ENCODE measurements at regions not wholly inside any gene's neighbourhood (a gene's known extent, or its start where the extent isn't known, plus 50 kb on each side); places are given as distances from the start of the nearest gene placed in this dataset.

- no peak for DNase-seq (ENCODE audit: low read depth)
Observed at GRCh38 chr3:187954873-187955586, 198.9 kb upstream of the LPP start.

DNA sequence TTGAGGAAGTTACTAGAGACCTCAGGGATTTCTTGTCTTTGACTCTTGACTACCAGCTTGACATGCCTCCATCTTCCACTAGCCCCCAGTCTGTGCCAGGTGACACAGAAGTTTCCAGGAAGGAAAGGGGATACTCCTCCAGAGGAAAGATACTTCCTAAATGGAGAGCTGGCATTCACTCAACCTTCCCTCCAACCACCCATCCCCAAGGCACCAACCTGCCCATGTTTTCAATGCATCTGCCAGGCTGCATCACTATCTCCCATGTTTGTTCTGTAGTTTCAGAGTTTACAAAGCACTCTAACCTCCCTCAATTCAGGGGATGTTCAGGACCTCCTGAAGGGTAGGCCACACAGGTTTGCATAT, 198.4 kb upstream of the LPP start:
- no peak for DNase-seq (ENCODE audit: low read depth)

GRCh38 chr3:187957165-187957581, 196.8 kb upstream of the LPP start:
- no peak for DNase-seq (ENCODE audit: low read depth)

DNA sequence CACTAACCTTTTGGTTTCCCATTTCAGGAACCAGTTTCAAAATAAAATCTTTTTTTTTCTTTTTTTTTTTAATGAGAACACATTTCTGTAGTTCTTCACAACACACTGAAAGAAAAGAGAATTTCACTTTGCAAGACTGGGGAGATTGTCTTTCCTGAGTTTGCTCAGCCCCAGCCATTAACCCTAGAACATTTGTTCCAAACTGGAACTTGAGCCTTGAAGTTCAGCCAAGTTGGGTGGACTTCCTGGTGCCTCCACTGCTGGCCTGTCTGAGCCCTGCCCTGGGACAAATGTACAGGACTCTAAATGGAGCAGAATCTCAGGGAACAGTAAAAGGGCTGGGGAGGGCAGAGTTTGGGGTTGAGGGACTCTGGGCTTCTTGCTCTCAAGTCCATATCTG, 196.4 kb upstream of the LPP start:
- DNase-seq (ENCODE audit: low read depth): no peak

GRCh38 chr3:187958432-187959003, 195.4 kb upstream of the LPP start:
- peak; percentile 33 for DNase-seq (ENCODE audit: low read depth)

- no peak for DNase-seq (ENCODE audit: low read depth)
Observed at GRCh38 chr3:187960820-187961219, 193.1 kb upstream of the LPP start.

GRCh38 chr3:187961366-187961765, 192.6 kb upstream of the LPP start:
- no peak for DNase-seq (ENCODE audit: low read depth)

DNA sequence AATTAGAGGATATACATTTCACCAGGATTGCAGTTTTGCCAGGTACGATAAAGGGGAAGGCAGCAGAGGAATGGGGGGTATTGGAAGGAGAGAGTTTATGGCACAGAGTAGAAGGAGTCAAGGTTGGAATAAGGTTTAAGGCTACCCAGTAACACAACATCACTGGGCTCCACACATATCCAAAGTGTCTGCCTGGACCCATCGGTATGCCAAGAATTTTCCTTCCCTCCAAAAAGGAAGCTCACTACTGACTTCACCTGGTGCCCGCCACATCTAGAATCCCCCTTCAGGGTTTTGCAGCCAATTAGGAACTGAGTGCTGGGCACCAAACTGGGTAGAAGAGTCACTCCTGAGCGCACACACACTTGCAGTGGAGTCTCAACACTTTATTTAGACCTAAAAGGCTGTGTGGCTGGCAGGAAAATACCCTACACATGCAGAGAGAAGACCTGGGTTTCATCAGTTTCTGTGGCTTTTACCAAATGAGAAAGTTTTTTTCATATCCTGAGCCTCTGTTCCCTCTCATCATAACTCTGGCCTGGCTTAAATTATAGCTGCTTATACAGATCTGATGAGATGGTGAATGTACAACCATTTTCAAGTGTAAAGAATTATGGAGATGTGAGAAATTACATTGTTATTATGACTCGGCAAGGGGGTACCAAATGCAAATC, 190.8 kb upstream of the LPP start:
- no peak for DNase-seq (ENCODE audit: low read depth)

DNA sequence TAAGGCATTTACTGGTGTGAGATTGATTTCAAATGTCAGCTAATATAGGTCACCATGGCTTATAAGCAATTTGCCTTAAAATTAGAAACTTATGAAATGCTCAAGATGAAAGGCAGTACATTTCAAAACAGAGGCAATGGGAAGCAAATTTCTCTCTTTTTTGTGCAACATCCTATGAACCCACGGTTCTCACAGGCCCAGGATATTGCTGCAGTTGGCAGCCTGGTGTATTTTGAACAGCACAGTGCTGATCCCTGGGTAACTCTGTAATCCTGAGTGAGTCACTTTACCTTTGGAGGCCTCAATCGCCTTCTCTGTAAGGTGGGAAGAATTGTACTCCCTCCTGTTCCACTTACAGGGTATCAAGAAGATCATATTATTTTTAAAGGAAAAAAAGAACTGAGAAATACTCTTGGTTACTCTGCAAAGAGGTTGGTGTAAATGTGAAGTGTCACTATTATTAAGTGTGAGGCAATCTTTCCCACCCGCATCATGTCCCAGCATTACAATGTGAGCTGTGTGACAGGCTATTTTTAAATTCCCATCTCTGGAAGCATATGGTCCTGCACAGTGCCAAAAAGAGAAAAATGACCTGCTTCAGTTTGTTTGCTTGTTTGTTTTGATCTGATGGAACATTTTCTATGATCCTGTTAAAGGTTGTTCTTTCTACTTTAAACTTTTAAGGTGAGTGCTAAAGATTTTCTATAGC, 190.1 kb upstream of the LPP start:
- DNase-seq (ENCODE audit: low read depth): no peak

- no peak for DNase-seq (ENCODE audit: low read depth)
Observed at GRCh38 chr3:187964760-187965159, 189.2 kb upstream of the LPP start.

DNA sequence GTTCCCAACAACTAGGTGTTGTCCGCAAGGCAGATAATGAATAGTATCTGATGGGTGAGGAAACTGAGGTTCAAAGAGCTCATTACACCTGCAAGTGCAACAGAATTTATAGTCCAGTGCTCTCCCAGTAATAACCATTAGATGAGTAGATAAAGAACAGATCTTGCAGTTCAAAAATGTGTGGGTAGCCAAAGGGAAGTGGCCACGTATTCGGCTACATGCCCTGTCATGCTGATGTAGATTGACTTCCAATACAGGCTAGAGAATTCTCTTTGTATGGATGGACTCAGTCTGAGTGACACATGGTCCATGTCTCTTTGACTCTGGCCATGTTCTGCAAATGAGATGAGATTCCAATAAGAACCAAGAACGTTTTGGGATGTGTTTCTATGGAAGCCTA, 187.9 kb upstream of the LPP start:
- DNase-seq (ENCODE audit: low read depth): no peak

- DNase-seq (ENCODE audit: low read depth): no peak
Observed at GRCh38 chr3:187966636-187967406, 187.1 kb upstream of the LPP start.

- DNase-seq (ENCODE audit: low read depth): no peak
Observed at GRCh38 chr3:187967993-187968392, 186.0 kb upstream of the LPP start.

GRCh38 chr3:187968883-187969580, 184.9 kb upstream of the LPP start:
- no peak for DNase-seq (ENCODE audit: low read depth)

GRCh38 chr3:187969581-187969950, 184.4 kb upstream of the LPP start:
- no peak for DNase-seq (ENCODE audit: low read depth)

GRCh38 chr3:187970106-187970505, 183.9 kb upstream of the LPP start:
- DNase-seq (ENCODE audit: low read depth): no peak

- no peak for DNase-seq (ENCODE audit: low read depth)
Observed at GRCh38 chr3:187971629-187972028, 182.3 kb upstream of the LPP start.

DNA sequence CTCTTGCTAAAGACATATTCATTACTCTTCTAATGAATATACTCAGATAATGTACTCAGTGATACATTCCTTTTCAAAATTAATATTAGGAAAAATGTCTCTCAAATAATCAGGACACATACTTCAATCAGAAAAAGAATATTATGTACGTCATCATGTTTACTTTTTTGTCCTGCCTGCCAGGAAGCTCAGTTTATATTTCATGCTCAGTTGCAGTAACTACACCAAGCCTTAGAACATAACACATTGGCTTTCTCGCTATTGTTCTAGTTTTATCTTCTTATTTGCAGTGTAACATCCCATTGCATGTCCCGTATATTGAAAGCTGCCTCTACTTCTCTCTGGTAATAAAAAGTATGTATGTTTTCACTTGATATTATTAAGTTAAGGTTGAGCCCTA, 181.5 kb upstream of the LPP start:
- DNase-seq (ENCODE audit: low read depth): no peak

GRCh38 chr3:187973977-187974870, 179.7 kb upstream of the LPP start:
- DNase-seq (ENCODE audit: low read depth): no peak

DNA sequence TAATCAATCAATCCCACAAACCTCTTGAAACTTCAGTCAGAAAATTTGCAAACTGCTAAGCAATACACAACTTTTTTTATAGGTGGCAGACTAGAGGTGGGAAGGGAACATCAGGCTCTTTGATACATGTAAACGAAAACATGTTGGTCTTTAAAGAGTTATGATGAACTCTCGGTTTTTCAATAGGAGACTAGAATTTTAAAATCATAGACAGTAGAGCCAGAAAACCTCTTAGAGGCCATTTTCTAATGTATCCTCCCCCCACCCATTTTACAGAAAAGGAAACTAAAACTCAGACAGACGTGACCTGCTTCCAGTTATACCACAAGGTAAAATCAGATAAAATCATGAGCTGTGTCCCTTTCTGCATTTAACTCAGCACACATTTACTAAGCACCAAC, 179.1 kb upstream of the LPP start:
- DNase-seq (ENCODE audit: low read depth): no peak

Measured in stimulated activated CD8-positive, alpha-beta memory T cell treated with anti-CD3 and anti-CD28 coated beads, Interleukin-12 subunit alpha, Interleukin-12 subunit beta, amount 100 ng/mL, for 1 hour (primary cell).